GM21737 (cell line): ENCODE measurements at regions not wholly inside any gene's neighbourhood (a gene's known extent, or its start where the extent isn't known, plus 50 kb on each side); places are given as distances from the start of the nearest gene placed in this dataset.
"Not testable (repeated sequence)": the region's sequence is repeated elsewhere in the genome, so short reads cannot be mapped to it uniquely, and the experiment has no call there.

Experiments used
- ATAC-seq: cut with Tn5 transposase; IDR thresholded peaks from one replicate; pipeline ENCODE4 v1.9.1; 2021; ENCODE audit warnings: mild to moderate bottlenecking, moderate library complexity; ENCODE audit not compliant: unreplicated experiment

- not testable (repeated sequence) for ATAC-seq
Measured at GRCh38 chr1:25007390-25008191, 77.5 kb upstream of the RUNX3 start.

DNA sequence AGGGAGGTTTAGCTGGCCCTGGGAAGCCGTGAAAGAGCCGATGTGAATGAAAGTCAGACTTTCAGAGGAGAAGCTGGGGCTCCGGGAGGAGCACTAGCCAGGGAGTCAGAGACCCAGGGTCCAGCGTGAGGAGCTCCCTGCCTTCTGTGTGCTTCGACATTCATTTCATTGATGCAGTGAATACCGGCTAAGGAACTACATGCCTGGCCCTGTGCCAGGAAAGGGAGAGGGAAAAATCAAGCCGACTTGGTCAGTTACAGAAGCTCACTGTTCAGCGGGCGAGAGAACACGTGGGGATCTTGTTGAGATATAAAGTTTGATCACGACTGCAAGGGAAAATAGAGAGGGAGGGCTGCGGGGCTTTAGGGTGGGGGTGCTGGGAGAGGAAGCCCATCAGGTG, 76.7 kb upstream of the RUNX3 start:
- no peak for ATAC-seq

- ATAC-seq, result no peak
Measured at GRCh38 chr1:25004355-25004754, 74.3 kb upstream of the RUNX3 start.

- ATAC-seq, result no peak
Measured at GRCh38 chr1:25003457-25004190, 73.5 kb upstream of the RUNX3 start.

DNA sequence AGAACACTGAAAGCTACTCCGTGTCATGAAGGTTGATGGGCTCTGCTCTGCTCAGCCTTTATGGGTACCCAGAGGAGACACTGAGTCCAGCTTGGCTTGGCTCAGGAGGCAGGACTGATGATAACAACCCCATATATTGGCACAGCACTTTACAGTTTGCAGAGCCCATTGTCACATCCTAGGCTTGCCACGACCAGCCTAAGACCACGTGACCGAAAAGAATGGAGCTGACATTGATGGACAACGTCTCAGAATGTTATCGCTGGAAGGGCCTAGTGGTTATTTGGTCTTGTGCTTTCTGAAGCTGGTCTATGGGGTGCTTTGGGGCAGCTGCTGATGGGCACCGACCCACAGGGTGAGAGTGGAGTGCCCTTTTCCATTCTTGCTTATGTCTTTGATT, 72.9 kb upstream of the RUNX3 start:
- no peak for ATAC-seq

DNA sequence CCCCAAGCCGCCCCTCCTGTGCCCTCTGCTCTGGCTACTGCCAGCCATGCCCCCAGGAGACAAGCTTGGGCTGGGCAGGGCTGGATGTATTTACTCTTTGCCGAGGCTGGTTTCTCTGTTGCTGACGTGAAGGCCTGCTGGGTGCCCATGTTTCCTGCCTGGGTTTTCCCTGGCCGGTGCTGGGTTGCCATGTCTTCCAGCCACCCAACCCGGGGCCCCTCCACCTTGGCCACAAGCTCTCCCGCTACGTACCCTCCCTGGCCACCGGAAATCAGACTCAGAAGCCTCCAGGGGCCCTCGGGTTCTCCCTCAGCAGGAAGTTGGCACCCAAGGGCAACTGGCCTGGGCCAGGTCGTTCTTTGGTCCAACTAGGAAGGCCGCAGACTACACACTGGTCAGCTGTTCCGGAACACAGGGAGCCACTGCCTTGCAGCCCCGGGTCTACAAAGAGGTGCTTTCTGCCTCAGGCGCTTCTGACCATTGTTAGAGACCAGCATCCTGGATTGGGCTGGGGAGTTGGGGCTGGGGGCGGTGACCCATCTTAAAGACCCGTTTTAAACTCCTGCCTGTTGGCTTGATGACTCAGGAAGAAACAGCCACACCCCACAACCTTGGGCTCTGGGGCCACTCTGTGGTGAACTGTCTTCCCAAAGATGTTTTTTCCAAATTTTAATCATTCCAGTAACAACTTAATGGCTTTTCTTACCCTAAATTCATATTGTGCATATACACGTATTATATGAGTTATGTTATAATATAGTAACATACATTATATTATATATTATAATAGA, 71.2 kb upstream of the RUNX3 start:
- ATAC-seq, result no peak

DNA sequence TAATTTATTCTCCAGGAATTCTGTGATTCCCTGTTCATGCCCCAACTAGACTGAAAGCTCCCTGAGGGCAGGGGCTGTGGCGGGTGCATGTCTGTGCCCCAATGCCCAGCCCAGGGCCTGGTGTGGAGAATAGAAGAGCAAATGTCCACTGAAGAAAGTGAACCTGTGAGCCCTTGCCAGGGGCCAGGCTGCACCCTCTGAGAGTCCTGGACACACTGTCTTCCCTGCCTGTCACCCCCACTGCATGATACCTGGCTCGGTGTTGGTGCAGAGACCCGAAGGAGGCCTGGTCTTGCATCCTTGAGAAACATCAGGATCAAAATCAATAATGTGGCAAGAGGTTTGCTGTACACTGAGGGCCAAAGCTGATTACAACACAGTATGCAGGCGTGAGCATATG, 69.8 kb upstream of the RUNX3 start:
- ATAC-seq, result no peak

DNA sequence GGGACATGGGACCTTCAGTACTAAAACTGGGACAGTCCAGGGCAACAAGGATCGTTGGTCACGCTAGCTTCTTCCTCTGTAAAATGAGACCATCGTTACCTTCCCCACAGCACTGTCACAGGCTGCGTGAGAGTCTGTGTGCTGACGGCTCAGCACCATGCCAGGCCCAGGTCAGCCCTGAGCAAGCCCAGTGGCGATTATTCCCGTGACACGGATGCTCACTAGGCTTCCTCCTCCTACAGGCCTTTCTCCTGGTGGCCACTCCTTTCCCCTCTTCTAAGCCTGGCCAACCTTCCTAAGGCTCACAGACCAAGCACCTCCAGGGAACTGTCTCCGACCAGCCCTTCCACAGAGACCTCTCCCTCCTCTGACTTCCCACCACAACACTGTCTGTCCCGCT, 69.3 kb upstream of the RUNX3 start:
- no peak for ATAC-seq

DNA sequence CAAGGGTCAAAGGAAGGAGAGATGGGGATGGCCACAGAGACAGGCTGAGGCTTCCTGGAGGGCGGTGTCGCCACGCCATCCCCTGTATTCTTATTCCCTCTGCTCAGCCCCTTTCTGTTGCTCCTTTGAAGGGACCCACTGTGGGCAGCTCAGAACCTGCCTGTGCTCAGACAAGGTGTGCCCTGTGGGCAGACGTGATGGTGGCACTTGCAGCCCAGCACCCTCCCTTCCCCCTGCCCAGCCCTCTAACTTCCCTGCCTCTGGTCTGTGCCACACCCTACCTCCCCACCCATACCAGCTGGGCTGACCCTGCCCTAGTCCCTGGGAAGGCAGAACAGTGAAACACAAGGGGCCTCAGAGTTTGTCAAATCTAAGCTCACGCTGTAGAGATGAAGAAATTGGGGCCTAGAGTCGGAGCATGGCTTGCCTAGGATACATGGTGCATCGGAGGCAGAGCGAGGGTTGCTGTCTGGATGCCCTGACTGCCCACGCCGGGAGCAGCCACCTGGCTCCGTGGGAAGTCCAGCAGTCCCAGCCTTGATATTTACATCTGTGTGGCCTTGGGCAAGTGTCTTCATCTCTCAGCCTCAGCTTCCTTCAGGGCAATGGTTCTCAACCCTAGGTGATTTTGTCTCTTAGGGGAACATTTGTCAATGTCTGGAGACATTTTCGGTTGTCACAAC, 68.6 kb upstream of the RUNX3 start:
- ATAC-seq, result no peak

GRCh38 chr1:24996983-24997893, 67.2 kb upstream of the RUNX3 start:
- no peak for ATAC-seq

- ATAC-seq, result no peak
Measured at GRCh38 chr1:24996456-24996855, 66.4 kb upstream of the RUNX3 start.

- ATAC-seq, result no peak
Measured at GRCh38 chr1:24995661-24996060, 65.6 kb upstream of the RUNX3 start.

DNA sequence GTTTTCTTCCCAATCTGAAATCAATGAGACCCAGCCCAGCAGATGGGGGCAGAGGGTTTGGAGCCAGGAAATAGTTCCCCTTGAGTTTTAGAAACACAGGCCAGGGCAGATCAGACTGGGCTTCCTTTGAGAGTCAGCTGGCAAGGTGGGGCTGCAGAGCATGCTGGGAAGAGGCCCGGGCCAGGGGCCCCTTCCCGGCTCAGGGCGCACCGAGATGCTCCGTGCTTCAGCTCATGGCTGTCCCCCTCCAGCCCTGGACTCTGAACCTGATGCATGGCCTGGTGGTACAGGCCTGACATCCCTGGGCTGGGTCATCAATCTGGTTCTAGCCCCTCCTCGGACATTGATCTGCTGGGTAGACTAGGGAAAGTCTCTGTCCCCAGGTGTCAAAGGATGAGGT, 65.1 kb upstream of the RUNX3 start:
- ATAC-seq, result no peak

DNA sequence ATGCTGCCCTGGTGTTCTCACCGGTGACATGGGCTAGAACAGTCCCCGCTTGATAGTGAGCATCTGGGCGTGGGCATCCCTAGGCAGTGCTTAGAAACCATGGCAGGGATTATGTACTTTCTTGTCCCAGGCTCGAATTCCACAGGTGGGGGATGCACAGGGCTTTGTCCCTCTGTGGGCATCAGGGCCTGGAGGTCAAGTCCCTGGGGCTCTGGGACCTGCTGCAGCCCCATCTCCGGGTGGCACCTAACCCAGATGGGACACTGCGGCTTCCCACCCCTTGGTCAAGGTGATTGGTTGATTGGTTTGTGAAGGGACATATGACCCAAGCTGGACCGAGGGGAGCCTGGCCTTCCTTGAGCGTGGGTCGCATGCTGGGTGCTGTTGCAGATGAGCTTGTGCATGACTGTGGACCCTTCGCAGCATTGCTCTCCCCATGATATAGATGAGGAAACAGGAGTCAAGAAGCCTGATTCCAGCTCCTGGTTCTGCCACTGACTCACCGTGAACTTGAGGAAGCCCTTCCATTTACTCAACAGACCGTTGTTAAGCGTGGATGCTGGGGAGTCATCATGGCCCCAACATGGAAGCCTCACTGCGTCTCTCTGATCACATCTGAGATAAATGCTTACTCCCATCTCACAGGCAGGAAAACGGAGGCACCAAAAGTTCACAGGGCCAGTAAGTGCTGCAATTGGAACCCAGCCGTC, 64.0 kb upstream of the RUNX3 start:
- ATAC-seq, result no peak

- ATAC-seq, result no peak
Measured at GRCh38 chr1:24992761-24993211, 62.7 kb upstream of the RUNX3 start.

DNA sequence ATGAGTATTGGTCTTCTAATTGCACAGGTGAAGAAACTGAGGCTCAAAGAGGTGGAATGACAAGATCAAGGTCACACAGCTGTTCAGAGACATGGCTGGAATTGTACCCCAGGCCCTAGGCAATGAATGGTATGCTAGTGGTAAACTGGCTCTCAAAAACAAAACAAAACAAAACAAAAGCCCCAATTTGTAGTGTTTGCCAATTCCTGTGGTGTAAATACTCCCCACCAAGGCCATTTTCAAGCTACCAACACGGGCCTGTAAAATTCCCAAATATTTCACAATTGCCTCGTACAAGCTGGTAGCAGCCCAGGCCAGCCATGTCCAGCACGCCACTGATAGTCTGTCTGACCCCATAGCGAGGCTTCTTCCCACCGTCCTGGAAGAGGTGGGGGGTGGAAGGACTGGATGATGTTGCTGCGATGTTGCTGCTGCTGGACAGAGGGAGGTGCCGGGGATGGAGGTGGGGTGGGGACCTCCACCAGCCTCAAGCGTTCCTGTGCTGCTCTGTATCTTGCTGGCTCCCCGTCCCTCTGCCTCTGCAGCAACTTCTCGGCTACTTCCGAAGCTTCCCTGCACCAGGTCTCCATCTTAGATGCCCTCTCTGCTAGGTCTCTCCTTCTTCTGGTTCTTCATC, 62.2 kb upstream of the RUNX3 start:
- ATAC-seq, result no peak

DNA sequence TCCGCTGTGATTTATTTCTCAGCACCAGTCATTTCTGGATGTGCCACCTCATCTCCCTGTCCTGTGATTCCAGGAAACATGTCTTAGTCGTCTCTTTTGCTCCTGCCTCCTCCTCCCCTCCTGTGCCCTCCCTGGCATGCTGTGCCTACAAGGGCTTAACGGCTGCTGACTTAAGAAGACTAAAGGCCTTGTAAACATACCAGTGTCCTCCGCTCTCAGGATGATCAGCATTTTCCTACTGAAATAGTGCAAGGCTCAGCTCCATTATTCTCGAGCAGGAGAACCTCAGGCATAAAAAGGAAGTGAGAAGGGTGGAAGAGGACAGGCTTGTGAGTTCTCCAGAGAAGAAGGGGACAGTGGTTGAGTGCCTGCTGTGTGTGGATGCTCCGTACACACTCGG, 61.6 kb upstream of the RUNX3 start:
- no peak for ATAC-seq

GRCh38 chr1:24990779-24991641, 60.9 kb upstream of the RUNX3 start:
- no peak for ATAC-seq
